ENCODE measurements at regions not wholly inside any gene's neighbourhood (a gene's known extent, or its start where the extent isn't known, plus 50 kb on each side); places are given as distances from the start of the nearest gene placed in this dataset.
"Not testable (repeated sequence)": the region's sequence is repeated elsewhere in the genome, so short reads cannot be mapped to it uniquely, and the experiment has no call there.

DNA sequence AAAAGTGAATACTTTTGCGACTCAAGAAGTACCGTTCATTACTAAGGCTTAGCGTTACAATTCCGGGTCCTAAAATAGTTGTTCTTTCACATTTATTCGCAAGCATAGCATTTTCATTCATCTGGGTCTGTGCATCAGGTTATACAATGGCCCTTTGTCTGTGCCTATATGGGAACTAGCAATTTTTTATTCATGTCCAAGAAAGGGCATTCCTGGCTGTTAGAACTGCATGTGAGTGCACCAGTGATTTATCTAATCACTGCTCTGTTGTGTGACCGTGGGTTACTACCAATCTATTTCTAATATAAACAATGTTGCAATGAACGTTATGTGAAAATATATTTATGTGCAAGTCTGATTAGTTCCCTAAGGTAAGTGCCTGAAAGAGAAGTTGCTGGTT, 63.8 kb downstream of the SPANXA1 start:
- DNase-seq (ENCODE audit: low spot score): not testable (repeated sequence)

DNA sequence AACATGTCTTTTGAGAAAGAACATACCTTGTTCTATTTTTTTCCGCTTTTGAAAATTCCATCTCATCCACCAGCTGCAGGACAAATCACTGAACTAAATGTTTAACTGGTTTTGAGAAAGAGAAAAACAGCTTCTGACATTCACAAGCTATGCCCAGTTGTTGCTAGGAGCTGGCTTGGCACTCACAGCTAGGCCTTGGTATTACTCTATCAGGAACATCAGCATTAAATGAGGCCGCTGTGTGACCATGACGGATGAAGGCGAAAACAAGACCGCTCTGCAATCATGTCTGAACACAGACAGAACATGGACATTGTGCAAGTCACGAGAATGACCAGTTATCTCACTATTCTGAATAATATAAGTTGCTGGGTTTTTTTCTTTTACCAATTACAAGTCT, 108.8 kb downstream of the SPANXA1 start:
- not testable (repeated sequence) for DNase-seq (ENCODE audit: low spot score)

DNA sequence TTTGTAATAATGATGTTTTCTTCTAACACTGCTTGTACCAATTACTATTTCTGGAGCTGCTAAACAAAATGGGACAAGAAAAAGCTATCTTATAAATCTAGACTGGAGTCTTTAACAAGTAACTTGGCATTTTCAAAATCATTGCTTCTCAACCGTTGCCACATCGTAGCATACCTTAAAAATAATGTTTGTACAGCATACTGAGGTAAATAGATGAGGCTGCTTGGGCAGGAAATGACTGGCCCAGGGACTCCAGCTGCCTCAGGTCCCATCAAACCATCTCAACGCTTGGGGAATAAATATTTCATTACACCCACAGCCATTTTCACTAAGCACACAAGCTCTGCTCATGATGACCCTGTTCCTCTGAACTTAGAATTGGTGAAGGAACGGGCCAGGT, 115.1 kb downstream of the SPANXA1 start:
- no peak for DNase-seq (ENCODE audit: low spot score)

DNA sequence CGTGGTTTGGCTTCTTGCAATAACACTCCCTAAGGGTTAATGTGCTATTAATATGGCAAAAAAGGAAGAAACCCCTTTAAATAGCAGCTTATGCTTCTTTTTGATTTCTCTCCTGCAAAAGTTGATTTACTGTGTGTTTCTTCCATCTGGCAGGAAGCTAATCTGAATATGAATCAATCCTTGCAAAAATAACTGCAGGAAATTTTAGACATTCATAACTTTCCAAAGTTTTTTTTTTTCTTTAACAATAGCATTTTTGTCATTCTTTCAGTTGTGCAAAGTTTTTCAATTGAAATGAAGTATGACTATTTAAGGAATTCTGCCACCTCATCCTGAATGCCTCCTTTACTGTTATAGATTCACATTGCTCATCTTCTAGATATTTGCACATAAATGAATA, 115.6 kb downstream of the SPANXA1 start:
- peak; percentile 0 for DNase-seq (ENCODE audit: low spot score)

DNA sequence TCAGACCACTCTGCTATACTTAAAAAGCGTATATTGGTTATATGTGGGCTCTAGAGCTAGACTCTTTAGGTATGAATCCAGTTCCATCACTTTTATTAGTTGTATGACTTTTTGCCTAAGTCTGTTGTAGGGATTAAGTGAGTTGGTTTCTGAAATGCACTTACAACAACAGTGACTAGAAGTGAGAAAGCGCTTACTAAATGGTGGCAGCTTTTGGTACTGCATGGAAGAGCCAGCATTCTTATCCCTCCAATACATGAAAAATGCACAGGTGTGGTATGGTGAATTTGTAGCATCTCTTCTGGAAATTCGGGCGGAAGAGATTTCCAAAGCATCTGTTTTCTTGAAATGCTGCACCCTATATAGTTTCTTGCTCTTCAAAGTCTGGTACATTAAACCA, 117.1 kb downstream of the SPANXA1 start:
- DNase-seq (ENCODE audit: low spot score): no peak

DNA sequence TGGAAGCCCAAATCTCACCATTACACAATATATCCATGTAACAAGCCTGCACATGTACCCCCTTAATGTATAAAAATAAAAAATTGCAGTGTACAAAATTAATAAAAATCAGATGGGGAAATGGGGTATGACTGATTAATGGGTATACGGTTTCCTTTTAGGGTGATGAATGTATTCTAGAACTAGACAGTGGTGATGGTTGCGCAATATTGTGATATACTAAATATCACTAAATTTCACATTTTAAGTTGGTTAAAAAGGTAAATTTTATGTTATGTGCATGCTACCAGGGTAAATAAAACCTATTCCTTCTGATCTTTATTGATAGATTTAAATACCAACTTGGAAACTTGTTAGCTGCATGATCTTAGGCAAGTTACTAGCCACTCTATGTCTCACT, 129.4 kb downstream of the SPANXA1 start:
- DNase-seq (ENCODE audit: low spot score): no peak

DNA sequence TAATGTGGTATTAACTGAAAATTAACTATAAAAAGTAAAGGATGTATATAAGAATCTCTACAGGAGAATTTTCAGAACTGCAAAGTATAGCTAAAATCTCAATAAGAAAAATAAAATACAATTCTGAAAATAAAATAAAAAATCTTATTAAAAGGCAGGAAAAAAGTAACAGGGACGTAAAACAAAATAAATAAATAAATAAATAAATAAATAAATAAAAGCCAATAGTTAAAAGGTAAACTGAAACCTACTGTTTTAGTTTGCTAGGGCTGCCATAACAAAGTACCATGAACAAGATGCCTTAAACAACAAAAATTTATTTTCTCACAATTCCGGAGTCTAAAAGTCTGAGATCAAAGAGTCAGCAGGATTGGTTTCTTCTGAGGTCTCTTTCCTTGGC, 140.6 kb downstream of the SPANXA1 start:
- DNase-seq (ENCODE audit: low spot score): no peak

DNA sequence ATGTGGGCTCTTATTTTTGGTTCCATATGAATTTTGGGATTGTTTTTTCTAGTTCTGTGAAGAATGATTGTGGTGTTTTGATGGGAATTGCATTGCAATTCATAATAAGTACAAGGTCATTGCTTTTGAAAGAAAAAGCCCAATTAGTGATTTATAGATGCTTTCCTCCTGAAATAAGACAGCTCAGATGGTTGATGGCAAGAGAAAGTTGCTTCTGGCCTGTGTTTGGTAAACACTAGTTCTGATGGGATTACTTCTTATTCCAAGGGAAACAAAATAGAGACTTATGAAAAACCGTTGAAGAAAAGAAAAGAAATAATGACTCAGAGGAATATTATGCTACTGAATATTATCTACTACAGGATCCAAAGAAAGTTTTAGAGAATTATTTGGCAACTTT, 144.9 kb downstream of the SPANXA1 start:
- no peak for DNase-seq (ENCODE audit: low spot score)

DNA sequence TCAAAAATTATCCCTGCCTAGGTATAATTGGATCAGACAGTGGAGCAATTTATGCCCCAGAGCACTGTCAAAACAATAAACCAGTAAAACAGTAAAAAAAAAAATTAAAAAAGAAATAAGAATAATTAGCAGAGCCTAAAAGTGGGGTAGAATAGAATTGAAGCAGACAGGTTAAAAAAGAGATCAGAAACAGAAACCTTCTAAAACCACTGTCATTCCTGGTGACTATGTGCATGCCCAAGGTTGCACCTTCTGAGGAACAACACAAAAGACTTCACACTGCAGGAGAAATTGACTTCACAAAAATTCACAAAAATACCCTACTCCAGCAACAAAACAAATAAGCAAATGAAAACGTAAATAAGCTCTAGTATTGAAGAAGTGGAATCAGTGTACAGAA, 168.6 kb downstream of the SPANXA1 start:
- DNase-seq (ENCODE audit: low spot score): no peak

DNA sequence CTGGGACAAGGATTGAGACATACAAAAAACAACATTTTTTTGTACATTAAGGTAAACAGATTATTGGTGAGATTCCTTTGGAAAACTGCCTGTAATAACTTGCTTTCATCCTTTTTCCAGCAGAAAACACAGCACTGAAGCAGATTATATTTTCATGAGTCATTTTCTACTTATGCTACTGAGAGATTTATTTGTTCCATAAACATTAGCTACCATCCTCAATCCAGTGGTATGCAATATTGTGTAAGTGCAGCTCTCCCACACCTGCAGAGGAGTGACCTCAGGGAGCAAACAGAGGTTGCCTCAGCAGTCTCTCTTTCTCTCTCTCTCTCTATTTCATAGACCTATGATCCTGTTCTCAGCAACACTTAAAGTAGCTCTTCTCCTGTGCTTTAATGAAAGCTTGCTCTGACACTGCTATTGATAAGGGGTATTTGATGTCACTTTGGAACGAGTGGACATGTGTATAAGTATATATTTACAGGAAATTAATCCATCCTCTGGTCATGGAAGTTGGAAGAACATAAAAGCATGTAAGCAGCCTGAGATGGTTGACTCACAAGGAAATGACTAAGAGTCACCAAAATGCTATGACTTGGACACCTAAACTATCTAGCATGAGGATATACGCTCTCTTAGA, 163.7 kb upstream of the SPANXC start:
- DNase-seq (ENCODE audit: low spot score): peak; percentile 39

DNA sequence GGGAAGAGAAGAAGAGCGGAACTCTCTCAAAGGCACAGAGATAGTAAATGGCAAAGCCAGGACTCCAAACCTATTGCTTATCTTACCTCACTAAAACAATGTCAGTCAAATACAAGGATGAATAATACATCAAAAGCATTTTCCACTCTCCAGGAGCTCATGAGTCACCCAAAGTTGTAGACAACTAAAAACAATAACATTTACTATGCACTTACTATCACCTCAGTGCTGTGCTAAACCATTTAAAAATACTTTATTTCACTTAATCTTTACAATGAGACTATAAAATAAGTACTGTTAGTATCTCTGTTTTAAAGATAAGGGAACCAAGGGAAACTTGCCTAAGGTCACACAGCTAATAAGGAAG, 163.2 kb upstream of the SPANXC start:
- no peak for DNase-seq (ENCODE audit: low spot score)

DNA sequence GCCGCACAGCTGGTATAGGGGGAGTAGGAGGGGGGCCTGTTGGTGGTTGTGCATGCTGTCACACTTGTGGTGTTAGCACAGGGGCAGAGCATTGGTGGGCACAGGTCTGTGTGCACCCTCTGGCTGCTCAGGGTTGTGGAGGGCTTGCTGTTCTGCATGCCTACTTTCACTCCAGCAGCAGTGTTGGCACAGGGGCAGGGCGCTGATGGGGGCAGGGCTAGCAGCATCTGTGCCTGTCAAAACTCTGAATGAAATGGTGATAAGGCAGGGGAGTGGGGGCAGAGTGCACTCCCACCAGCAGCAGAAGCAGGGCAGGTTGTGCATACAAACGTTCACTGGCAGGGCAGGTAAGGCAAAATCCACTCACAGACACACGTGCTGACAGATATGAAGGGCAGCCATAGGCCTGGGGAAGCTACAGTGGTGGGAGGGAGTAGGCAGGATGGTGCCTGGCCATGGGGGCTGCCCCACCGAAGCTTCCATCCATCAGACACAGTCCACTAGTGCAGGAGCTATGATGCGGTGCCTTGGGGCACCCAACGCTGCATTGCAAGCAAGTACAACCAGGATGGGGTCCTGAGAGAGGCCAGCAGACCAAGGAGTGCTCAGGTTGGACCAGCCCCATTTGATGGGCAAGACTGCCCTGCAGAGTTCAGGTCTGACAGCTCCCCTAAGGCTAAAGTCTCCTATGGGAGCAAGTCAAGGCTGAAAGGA, 160.7 kb upstream of the SPANXC start:
- no peak for DNase-seq (ENCODE audit: low spot score)

DNA sequence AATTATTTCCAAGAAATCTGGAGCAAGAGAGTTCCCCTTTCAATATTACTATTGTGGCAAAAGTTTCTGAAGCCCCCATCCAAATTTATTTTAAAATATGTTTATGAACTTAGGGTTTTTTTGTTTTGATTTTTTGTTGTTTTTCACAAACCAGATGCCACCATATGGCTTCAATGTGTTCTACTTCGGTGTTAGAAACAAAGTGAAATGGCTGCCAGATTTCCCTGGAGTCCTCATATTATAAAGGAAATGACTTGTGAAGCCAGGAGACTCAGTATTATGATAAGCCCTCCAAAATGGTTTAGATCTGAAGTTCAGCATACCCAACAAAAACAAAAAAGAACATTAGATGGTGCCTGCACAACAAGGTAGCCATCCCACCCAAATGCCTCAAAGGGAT, 154.2 kb upstream of the SPANXC start:
- DNase-seq (ENCODE audit: low spot score): no peak

DNA sequence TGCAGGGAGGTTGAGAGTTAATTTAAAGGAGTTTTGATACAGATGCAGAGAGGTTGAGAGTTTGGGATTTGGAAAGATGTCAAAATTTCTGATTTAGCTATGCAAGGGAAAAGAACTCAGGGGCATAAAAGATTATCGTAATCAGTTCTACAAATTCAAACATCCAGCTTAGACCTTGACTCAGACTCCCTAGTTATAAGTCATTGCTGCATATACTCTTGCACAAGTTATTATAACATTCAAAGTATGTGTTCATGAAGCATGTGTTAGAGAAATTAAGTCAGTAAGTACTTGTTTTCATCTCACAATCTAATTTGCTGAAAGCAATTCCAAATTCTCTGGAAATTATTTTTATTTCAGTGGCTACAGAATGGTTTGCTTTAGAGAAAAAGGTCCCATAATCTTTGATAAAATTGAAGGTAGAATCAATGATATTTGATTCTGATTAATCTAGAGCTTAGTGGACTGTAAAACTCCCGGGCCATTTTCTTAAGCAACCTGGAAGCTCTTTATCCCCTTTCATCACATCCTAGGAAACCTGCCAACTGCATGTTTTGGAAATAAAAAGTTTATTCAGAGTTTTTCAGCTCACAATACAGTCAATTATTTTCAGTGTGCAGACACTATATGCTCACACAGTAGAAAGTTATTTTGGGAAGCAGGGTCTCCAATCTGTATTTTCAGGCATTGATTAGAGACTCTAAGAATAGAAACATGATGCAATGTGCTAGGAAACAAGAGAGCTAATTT, 132.9 kb upstream of the SPANXC start:
- peak; percentile 11 for DNase-seq (ENCODE audit: low spot score)

DNA sequence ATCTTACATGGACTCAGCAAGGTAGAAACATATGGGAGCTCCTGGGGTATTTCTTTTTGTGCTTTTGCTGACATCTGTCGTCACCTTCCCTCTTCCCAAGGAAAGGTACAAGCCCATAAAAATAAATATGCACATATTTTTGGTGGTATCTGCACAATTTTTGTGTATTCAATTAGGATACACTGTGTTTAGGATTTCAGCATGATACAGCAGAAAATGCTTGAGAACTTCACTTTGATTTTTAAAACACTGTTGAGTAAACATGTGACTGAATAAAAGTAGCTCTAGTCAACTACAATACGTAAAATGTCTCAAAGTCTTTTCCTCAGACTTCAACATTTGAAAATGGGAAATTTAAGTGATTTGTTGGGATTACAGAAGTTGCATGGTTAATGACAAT, 99.4 kb upstream of the SPANXC start:
- DNase-seq (ENCODE audit: low spot score): no peak

DNA sequence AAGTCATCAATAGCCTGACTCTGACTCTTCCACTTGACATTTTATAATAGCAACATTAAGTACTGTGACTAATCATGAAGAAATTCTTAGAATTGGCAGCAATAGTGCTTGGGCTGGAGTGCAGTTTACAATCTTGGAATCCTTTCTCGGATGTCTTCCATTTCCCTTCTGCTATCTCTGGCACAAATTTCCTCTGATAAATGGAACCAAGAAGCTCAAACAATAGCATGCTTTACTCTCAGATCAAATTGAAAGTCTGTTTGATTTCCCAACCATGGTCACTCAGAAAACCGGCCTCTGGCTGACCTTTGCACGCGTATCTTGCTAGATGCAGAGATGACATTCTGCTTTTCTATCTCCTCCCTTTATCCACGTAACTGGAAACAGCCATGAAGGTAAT, 99.0 kb upstream of the SPANXC start:
- peak; percentile 53 for DNase-seq (ENCODE audit: low spot score)

DNA sequence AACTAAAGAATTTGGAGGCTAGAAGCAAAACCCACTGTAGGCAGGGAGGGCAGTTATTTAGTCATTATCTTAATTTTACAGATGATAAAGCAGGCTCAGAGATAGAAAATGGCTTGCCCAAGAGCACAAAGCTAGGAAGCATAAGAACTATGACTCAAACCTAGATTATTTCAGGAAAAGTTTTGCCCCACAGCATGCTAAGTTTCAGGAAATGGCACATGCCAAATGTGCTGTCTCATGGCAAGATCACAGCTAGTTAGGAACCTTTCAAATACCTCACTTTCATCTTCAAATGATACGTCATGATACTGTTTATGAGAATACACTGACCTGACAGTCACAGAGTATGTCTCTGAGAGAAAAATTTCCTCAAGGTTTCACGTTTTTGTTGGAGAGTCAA, 78.5 kb upstream of the SPANXC start:
- no peak for DNase-seq (ENCODE audit: low spot score)

DNA sequence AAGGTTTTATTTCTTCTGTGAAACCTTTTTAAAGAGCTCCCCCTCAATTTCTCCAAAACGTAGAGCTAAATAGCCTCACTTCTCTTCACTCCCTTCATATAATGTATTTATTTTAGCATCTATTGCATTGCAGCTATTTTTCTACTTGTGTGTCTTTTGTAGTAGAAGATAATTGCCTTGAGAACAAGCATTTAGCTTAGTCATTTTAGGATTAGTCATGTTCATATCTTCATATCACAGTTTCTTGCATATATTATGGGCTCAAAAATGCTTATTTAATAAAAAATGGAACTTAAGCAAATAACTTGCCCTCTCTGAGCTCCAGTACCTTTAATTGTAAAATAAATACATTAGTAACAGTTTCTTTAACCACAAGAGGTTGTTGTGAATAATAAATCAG, 72.1 kb upstream of the SPANXC start:
- no peak for DNase-seq (ENCODE audit: low spot score)

DNA sequence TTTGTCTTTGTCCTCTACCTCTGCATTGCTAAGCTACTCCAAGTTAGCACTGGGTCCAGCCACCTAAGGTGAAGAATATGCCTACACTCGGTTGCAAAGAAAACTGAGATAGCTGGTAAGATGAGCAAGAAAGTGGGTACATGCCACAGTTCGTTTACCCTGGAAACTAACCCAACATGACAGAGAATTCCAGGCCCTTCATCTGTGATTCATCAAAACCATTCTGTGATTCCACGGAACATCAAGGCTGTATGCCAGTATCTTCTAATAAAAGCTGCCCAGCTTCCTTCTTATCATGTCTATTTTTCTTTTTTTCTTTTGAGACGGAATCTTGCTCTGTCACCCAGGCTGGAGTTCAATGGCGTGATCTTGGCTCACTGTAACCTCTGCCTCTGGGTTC, 58.7 kb upstream of the SPANXC start:
- no peak for DNase-seq (ENCODE audit: low spot score)

All from umbilical cord (tissue), 1 donor.